K562 (cell line): ENCODE measurements at regions not wholly inside any gene's neighbourhood (a gene's known extent, or its start where the extent isn't known, plus 50 kb on each side); places are given as distances from the start of the nearest gene placed in this dataset.

ENCODE experiments used
- CREB1 ChIP-seq, 2 experiments: sonication (generic) in 1 of 2; formaldehyde crosslinking in 1 of 2; IDR thresholded peaks; 2 replicates each; pipeline versions ENCODE4 v1.6.1 to v1.8.0; 2012 to 2022; ENCODE audit warnings: inconsistent platforms in 1 of 2, mild to moderate bottlenecking in 1 of 2, missing genetic modification reagents in 1 of 2, moderate library complexity in 1 of 2
- CTCF ChIP-seq, 3 experiments: IDR thresholded peaks in 2 of 3; conservative IDR thresholded peaks in 1 of 3; 2 replicates each; pipeline ENCODE4 v1.5.1; 2011 to 2012; ENCODE audit warnings: low read length in 3 of 3, mild to moderate bottlenecking in 3 of 3, control low read depth in 2 of 3, improper control_type of control experiment in 1 of 3, inconsistent platforms in 1 of 3, low read depth in 1 of 3, mixed read lengths in 1 of 3, moderate library complexity in 1 of 3; ENCODE audit not compliant: insufficient read depth in 2 of 3
- EP300 ChIP-seq: IDR thresholded peaks from 2 replicates; pipeline ENCODE4 v1.6.1; 2012; ENCODE audit warnings: low read length, improper control_type of control experiment
- ILK ChIP-seq: fragments of 450-650 bp; IDR thresholded peaks from 2 replicates; pipeline ENCODE4 v1.6.1; 2016; ENCODE audit warnings: missing genetic modification characterization, low read depth, mild to moderate bottlenecking, missing compliant biosample characterization, moderate library complexity, borderline replicate concordance
- MED1 ChIP-seq: sonication (generic); formaldehyde crosslinking; IDR thresholded peaks from 2 replicates; pipeline ENCODE4 v1.8.1; 2023; ENCODE audit warnings: missing genetic modification reagents, borderline replicate concordance
- RFX5 ChIP-seq: IDR thresholded peaks from 2 replicates; pipeline ENCODE4 v1.6.1; 2011; ENCODE audit warnings: low read depth, mild to moderate bottlenecking, improper control_type of control experiment, low read length
- TAF7 ChIP-seq: fragments of 450-650 bp; IDR thresholded peaks from 2 replicates; pipeline ENCODE4 v1.6.1; 2016; ENCODE audit warnings: missing genetic modification characterization, missing compliant biosample characterization

DNA sequence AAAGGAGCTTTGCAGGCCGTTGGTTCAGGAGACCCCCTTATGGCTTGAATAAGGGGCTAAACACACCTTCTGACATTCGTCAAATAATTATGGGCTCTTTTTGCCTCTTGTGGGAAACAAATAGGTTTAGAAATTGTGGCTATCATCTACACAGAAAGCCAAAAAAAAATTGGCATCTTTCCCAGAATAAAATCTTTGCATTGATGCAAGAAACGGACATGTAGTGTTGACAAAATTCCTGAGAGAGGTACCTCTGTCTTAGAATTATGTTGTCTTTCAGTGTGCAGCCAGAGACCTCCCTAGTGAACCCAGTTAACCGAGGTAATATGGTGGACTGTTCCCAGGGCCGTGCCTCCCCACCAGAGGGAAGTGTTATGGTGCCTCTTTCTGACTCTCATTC, 283.9 kb downstream of the SDHAF3 start:
- TF ChIP-seq EP300 (no peak), CTCF (IDR thresholded peaks at IDR 0.05 in 2 of 3, conservative IDR thresholded peaks at IDR 0.05 in 1 of 3; ENCODE audit: insufficient read depth in 2 of 3, low read depth in 1 of 3, low read length in 3 of 3) (no peak), ILK (tag) (no peak), TAF7 (no peak), MED1 (CRISPR knock-in tag) (no peak), CREB1 (IDR thresholded peaks at IDR 0.05) (no peak), CREB1 (CRISPR knock-in tag; IDR thresholded peaks at IDR 0.05) (no peak), RFX5 (no peak)
